ENCODE measurements at regions not wholly inside any gene's neighbourhood (a gene's known extent, or its start where the extent isn't known, plus 50 kb on each side); places are given as distances from the start of the nearest gene placed in this dataset.

- H3K4me1 ChIP-seq: no peaks in the 10 kb centered on the region
- intact Hi-C loops (cut with DNase I): no loop called here
- no peak overlapping the region for H3K4me3 ChIP-seq
- no peak for DNase-seq (ENCODE audit: extremely low spot score)
- H3K9me3 ChIP-seq: no peaks in the 10 kb centered on the region
- TF ChIP-seq POLR2AphosphoS5 (IDR thresholded peaks at IDR 0.05) (no peak), POLR2A (IDR thresholded peaks at IDR 0.05; ENCODE audit: low read depth) (no peak)
- 92% methylated on average over 2 of the region's 2 CpGs for WGBS
- H3K36me3 ChIP-seq: no peaks in the 10 kb centered on the region
- H3K27me3 ChIP-seq: no peaks in the 10 kb centered on the region
- no peak overlapping the region for H3K27ac ChIP-seq (replicated peaks in 1 of 4)
Measured at GRCh38 chr6:103255132-103255531, 1604.6 kb downstream of the HACE1 start.

DNA sequence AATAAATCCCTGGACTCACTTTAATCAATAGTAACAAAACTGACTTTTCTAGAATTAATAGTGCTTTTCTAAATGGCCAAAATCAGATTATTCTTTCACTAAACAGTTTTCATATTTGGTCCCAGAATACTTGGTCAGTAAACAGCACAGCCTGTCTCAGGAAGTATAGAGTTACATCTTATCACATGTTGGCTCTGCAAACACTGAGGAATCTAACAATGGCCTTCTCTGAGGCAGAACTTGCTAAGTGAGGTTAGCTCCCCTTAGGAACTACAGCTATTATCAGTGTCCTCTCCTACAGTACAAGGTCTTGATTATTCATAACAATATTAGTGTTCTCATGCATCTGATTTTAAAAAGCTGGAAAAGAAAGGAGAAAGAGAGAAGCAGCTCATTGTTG lies 1622.8 kb downstream of the HACE1 start:
- intact Hi-C loops (cut with DNase I): no loop called here
- Histone ChIP-seq H3K27ac (replicated peaks in 1 of 4) (no peak overlapping the region), H3K9me3 (no peaks in the 10 kb centered on the region), H3K4me3 (no peak overlapping the region), H3K4me1 (no peaks in the 10 kb centered on the region), H3K27me3 (no peaks in the 10 kb centered on the region), H3K36me3 (no peaks in the 10 kb centered on the region)
- TF ChIP-seq POLR2A (IDR thresholded peaks at IDR 0.05; ENCODE audit: low read depth) (no peak), POLR2AphosphoS5 (IDR thresholded peaks at IDR 0.05) (no peak), EP300 (IDR thresholded peaks at IDR 0.05) (no peak), CTCF (IDR thresholded peaks at IDR 0.05) (no peak)
- no peak for DNase-seq (ENCODE audit: extremely low spot score)

DNA sequence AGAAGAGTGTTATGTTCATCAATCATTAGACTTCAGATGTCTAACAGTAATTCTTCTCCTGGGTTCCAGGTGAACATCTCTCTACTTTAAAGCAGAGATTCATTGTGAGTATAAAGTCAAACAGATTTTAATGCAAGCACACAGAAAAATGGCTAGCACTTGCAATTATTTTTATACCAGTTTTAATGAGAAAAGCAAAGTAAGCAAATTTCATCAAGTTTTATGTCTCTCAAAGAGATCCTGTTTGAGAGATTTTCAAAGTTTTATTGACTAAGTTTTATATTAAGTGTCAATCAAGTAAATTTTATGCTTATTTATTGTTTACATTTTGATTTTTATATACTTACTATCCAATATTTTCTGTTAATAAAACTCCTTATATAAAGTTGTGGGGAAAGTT lies 1628.5 kb downstream of the HACE1 start:
- no peak overlapping the region for H3K4me3 ChIP-seq
- no peak for DNase-seq (ENCODE audit: extremely low spot score)
- TF ChIP-seq POLR2AphosphoS5 (IDR thresholded peaks at IDR 0.05) (no peak), POLR2A (IDR thresholded peaks at IDR 0.05; ENCODE audit: low read depth) (no peak), EP300 (IDR thresholded peaks at IDR 0.05) (no peak), CTCF (IDR thresholded peaks at IDR 0.05) (no peak)
- H3K4me1 ChIP-seq: no peaks in the 10 kb centered on the region
- H3K9me3 ChIP-seq: peaks cover 0 to 10% (median 5%) of the 10 kb centered on the region in 4 donors
- no peak overlapping the region for H3K27ac ChIP-seq (replicated peaks in 1 of 4)
- H3K27me3 ChIP-seq: no peaks in the 10 kb centered on the region
- H3K36me3 ChIP-seq: no peaks in the 10 kb centered on the region
- intact Hi-C loops (cut with DNase I): no loop called here

DNA sequence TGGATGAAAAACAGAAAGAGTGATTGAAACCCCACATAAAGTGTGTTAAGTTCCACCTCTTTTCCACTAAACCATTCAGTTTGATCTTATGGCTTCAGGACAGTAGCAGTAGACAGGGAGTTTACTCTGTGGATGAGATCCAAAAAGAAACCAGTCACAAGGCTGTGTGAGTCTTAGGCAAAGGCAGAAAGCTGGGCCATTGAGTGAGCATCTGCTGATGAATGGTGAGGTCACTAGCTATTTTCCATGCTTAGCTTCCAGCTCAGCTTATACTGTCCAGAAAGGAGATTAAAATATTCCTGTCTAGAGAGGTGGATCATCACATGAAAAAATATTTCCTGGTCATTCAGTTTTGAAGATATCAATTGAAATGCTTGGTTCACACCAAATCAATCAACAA lies 1643.9 kb downstream of the HACE1 start:
- DNase-seq (ENCODE audit: extremely low spot score): no peak
- no peak overlapping the region for H3K4me3 ChIP-seq
- intact Hi-C loops (cut with DNase I): no loop called here
- TF ChIP-seq POLR2A (IDR thresholded peaks at IDR 0.05; ENCODE audit: low read depth) (no peak), POLR2AphosphoS5 (IDR thresholded peaks at IDR 0.05) (no peak), EP300 (IDR thresholded peaks at IDR 0.05) (no peak), CTCF (IDR thresholded peaks at IDR 0.05) (no peak)
- no peaks in the 10 kb centered on the region for H3K27me3 ChIP-seq
- H3K4me1 ChIP-seq: no peaks in the 10 kb centered on the region
- no peaks in the 10 kb centered on the region for H3K9me3 ChIP-seq
- no peak overlapping the region for H3K27ac ChIP-seq (replicated peaks in 1 of 4)
- H3K36me3 ChIP-seq: no peaks in the 10 kb centered on the region

GRCh38 chr6:103210686-103211085 lies 1649.0 kb downstream of the HACE1 start:
- no peak for DNase-seq (ENCODE audit: extremely low spot score)
- H3K4me1 ChIP-seq: no peaks in the 10 kb centered on the region
- no peak overlapping the region for H3K27ac ChIP-seq (replicated peaks in 1 of 4)
- 34% methylated on average over 2 of the region's 2 CpGs for WGBS
- TF ChIP-seq POLR2A (IDR thresholded peaks at IDR 0.05; ENCODE audit: low read depth) (no peak), POLR2AphosphoS5 (IDR thresholded peaks at IDR 0.05) (no peak), CTCF (IDR thresholded peaks at IDR 0.05) (no peak), EP300 (IDR thresholded peaks at IDR 0.05) (no peak)
- intact Hi-C loops (cut with DNase I): no loop called here
- no peaks in the 10 kb centered on the region for H3K27me3 ChIP-seq
- no peaks in the 10 kb centered on the region for H3K36me3 ChIP-seq
- no peak overlapping the region for H3K4me3 ChIP-seq
- H3K9me3 ChIP-seq: no peaks in the 10 kb centered on the region

All from esophagus muscularis mucosa (tissue), 4 donors.